Body of pancreas (tissue), 4 donors: ENCODE measurements at regions not wholly inside any gene's neighbourhood (a gene's known extent, or its start where the extent isn't known, plus 50 kb on each side); places are given as distances from the start of the nearest gene placed in this dataset.

Experiments
- ATAC-seq: fragments of 150-250 bp; one replicate; pipeline ENCODE4 v1.9.1; 2016
- DNase-seq, 4 donors: peaks; one replicate each; pipeline ENCODE4 v3.0.0-alpha.2; 2019
- H3K27ac ChIP-seq, 4 donors: fragments of 200-600 bp; sonication (generic); 1 replicate in 3 of 4; 2 replicates in 1 of 4; pipeline versions ENCODE4 v1.5.1 to v1.6.1; 2016 to 2019; ENCODE audit warnings: mild to moderate bottlenecking in 1 of 4, mixed read lengths in 1 of 4, moderate library complexity in 1 of 4
- H3K27me3 ChIP-seq, 2 donors: fragments of 200-600 bp; sonication (generic); one replicate each; pipeline ENCODE4 v1.6.0; 2016; ENCODE audit warnings: mild to moderate bottlenecking in 1 of 2
- H3K36me3 ChIP-seq, 2 donors: fragments of 200-600 bp; sonication (generic); replicated peaks in 1 of 2; 2 replicates each; pipeline ENCODE4 v1.5.1; 2016; ENCODE audit warnings: low read depth in 2 of 2; ENCODE audit not compliant: insufficient read depth in 1 of 2
- H3K4me1 ChIP-seq: fragments of 200-600 bp; sonication (generic); one replicate; pipeline ENCODE4 v1.6.0; 2016
- H3K4me3 ChIP-seq, 2 donors: fragments of 200-600 bp; sonication (generic); 1 replicate in 1 of 2; 2 replicates in 1 of 2; pipeline ENCODE4 v1.5.1; 2016 to 2019
- H3K9me3 ChIP-seq, 3 donors: fragments of 200-600 bp; sonication (generic); 1 replicate in 2 of 3; 2 replicates in 1 of 3; pipeline ENCODE4 v1.5.1; 2016
- POLR2A ChIP-seq, 3 donors: fragments of 450-650 bp; IDR thresholded peaks; one replicate each; pipeline ENCODE4 v1.6.1; 2016; ENCODE audit warnings: antibody characterized with exemption in 3 of 3, mild to moderate bottlenecking in 2 of 3
- WGBS, 2 donors: methylation state at CpG; one replicate each; pipeline ENCODE4 v1.1.5; 2017; 5-methylcytosine and 5-hydroxymethylcytosine counted together
- intact Hi-C: fragments of 100-400 bp; cut with DNase I; formaldehyde crosslinking; loops from one replicate; pipeline ENCODE4 v1.15.1; 2023
- TF ChIP-seq, protein P1 (sequence below), 7 experiments: fragments of 450-650 bp in 4 of 7; fragments of 200-600 bp in 3 of 7; sonication (generic) in 3 of 7; IDR thresholded peaks; one replicate each; pipeline ENCODE4 v1.5.1; 2016 to 2019; ENCODE audit warnings: antibody characterized with exemption in 7 of 7

DNA sequence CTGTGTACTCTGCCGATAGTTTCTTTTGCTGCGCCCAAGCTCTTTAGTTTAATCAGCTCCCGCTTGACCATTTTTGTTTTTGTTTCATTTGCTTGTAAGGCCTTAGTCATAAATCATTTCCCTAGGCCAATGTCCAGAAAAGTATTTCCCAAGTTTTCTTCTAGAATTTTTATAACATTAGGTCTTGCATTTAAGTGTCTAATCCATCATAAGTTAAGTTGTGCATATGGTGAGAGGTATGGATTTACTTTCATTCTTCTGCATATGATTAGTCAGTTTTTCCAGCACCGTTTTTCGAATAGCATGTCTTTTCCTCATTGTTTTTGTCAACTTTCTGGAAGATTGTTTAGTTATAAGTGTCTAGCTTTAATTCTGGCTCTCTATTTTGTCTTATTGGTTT lies 484.8 kb upstream of the CNTNAP5 start:
- Histone ChIP-seq H3K4me3 (no peak overlapping the region), H3K27me3 (no peaks in the 10 kb centered on the region), H3K4me1 (no peaks in the 10 kb centered on the region), H3K27ac (no peak overlapping the region), H3K36me3 (no peaks in the 10 kb centered on the region), H3K9me3 (peaks cover 0 to 7% (median 0%) of the 10 kb centered on the region in 3 donors)
- ATAC-seq (no peak), DNase-seq (no peak)
- intact Hi-C loops, result no loop called here
- TF ChIP-seq, protein P1, sequence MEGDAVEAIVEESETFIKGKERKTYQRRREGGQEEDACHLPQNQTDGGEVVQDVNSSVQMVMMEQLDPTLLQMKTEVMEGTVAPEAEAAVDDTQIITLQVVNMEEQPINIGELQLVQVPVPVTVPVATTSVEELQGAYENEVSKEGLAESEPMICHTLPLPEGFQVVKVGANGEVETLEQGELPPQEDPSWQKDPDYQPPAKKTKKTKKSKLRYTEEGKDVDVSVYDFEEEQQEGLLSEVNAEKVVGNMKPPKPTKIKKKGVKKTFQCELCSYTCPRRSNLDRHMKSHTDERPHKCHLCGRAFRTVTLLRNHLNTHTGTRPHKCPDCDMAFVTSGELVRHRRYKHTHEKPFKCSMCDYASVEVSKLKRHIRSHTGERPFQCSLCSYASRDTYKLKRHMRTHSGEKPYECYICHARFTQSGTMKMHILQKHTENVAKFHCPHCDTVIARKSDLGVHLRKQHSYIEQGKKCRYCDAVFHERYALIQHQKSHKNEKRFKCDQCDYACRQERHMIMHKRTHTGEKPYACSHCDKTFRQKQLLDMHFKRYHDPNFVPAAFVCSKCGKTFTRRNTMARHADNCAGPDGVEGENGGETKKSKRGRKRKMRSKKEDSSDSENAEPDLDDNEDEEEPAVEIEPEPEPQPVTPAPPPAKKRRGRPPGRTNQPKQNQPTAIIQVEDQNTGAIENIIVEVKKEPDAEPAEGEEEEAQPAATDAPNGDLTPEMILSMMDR (IDR thresholded peaks at IDR 0.05), result no peak
- no peak for TF ChIP-seq POLR2A (IDR thresholded peaks at IDR 0.05)
- 71 to 79% methylated on average over 5 of the region's 5 CpGs for WGBS, 2 donors

DNA sequence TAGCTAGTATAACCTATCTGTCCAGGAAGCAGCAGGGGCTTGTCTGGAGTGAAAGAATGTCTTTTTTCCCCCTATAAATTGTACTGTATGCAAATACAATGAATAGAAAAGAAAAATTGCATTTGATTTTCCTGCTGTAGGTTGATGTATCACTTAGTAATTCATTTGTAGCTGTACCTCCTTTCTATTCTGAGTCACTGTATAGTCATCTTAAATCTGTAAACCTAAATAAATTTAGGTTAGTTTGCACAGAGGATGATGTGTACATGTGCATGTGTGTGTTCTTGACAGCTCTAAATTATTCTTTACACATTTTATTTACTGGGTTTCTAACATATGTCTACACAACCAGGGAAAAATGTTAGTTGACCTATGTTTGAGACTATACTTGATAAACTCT lies 478.7 kb upstream of the CNTNAP5 start:
- DNase-seq (no peak), ATAC-seq (no peak)
- TF ChIP-seq, protein P1 (IDR thresholded peaks at IDR 0.05), result no peak
- no peak for TF ChIP-seq POLR2A (IDR thresholded peaks at IDR 0.05)
- no peak overlapping the region for H3K4me3 ChIP-seq
- H3K27me3 ChIP-seq, result no peaks in the 10 kb centered on the region
- no peak overlapping the region for H3K27ac ChIP-seq
- H3K9me3 ChIP-seq, result peaks cover 0 to 7% (median 0%) of the 10 kb centered on the region in 3 donors
- intact Hi-C loops, result no loop called here
- no peaks in the 10 kb centered on the region for H3K36me3 ChIP-seq
- no peaks in the 10 kb centered on the region for H3K4me1 ChIP-seq

DNA sequence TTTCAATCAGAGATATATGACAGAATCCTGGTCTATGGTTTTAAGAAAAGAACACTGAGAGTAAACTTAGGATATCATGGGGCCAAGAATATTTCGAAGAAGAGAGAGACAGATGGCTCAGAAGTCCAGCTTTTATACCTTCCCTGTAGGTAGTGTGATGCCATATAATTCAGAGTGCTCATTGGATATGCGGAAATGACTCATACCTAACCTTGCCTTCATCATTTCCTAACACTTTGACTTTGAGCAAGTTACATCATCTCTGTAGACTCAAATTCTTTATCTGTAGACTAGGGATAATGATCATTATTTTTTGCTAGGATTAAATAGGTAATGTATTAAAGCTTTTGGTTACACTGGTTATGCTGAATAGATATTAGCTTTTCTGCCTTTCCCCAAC lies 461.6 kb upstream of the CNTNAP5 start:
- H3K4me3 ChIP-seq, result no peak overlapping the region
- no peaks in the 10 kb centered on the region for H3K4me1 ChIP-seq
- H3K36me3 ChIP-seq, result no peaks in the 10 kb centered on the region
- WGBS, 2 donors, result 48 to 67% methylated on average over 2 of the region's 2 CpGs
- no peak for TF ChIP-seq POLR2A (IDR thresholded peaks at IDR 0.05)
- TF ChIP-seq, protein P1 (IDR thresholded peaks at IDR 0.05), result no peak
- no peak for DNase-seq
- H3K27ac ChIP-seq, result no peak overlapping the region
- no peak for ATAC-seq
- intact Hi-C loops, result no loop called here
- no peaks in the 10 kb centered on the region for H3K27me3 ChIP-seq
- no peaks in the 10 kb centered on the region for H3K9me3 ChIP-seq

DNA sequence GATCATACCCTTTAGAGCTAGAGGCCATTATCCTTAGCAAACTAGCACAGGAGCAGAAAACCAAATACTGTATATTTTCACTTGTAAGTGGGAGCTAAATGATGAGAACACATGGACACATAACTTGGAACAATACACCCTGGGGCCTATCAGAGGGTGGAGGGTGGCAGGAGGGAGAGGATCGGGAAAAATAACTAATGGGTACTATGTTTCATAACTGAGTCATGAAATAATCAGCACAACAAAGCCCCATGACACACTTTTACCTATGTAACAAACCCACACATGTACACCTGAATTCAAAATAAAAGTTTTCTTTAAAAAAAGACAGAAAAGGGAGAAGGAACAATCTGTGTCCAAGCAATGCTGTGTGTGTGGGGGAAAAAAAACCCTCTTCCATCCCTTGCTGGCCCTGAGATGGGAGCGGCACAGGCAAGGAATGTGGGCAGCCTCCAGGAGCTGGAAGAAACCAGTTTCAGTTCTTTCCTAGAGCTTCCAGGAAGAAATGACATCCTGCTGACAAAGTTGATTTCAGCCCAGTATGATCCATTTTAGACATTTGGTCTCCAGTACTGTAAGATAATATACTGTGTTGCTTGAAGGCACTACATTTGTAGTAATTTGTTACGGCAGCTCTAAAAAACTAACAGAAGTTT lies 458.7 kb upstream of the CNTNAP5 start:
- Histone ChIP-seq H3K9me3 (no peaks in the 10 kb centered on the region), H3K4me3 (no peak overlapping the region), H3K36me3 (no peaks in the 10 kb centered on the region), H3K27me3 (no peaks in the 10 kb centered on the region), H3K27ac (no peak overlapping the region), H3K4me1 (no peaks in the 10 kb centered on the region)
- DNase-seq, result no peak
- TF ChIP-seq, protein P1 (IDR thresholded peaks at IDR 0.05), result no peak
- TF ChIP-seq POLR2A (IDR thresholded peaks at IDR 0.05), result no peak
- intact Hi-C loops, result no loop called here
- no peak for ATAC-seq
- WGBS, 2 donors, result 63 to 73% methylated on average over 3 of the region's 3 CpGs

DNA sequence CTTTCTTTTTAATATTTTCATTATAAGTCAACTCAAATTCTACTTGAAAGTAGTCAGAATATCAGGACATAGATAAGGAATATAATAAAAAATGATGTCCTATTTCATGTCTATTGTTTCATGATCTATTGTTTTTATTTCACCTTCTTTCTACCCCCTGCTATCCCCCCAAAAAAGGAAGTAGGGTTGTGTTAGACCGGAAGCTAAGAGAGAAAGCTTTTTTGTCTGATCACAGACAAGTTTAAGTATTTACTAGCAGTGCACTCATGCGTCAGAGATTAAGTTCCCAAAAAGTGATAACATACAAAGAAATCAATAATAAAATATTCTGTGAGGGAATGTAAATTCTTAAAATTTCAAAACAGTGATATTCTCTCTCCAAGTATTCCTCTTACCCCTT lies 447.1 kb upstream of the CNTNAP5 start:
- intact Hi-C loops, result no loop called here
- WGBS, 2 donors, result 6 to 14% methylated on average over 2 of the region's 2 CpGs
- Histone ChIP-seq H3K4me3 (no peak overlapping the region), H3K27me3 (no peaks in the 10 kb centered on the region), H3K4me1 (no peaks in the 10 kb centered on the region), H3K9me3 (no peaks in the 10 kb centered on the region), H3K27ac (no peak overlapping the region), H3K36me3 (no peaks in the 10 kb centered on the region)
- DNase-seq, result no peak
- no peak for ATAC-seq
- TF ChIP-seq POLR2A (IDR thresholded peaks at IDR 0.05), result no peak
- TF ChIP-seq, protein P1 (IDR thresholded peaks at IDR 0.05), result no peak
